ENCODE measurements at regions not wholly inside any gene's neighbourhood (a gene's known extent, or its start where the extent isn't known, plus 50 kb on each side); places are given as distances from the start of the nearest gene placed in this dataset.
"Not testable (repeated sequence)": the region's sequence is repeated elsewhere in the genome, so short reads cannot be mapped to it uniquely, and the experiment has no call there.

GRCh38 chr16:29255957-29256356, 150.6 kb downstream of the NPIPB11 start:
- not testable (repeated sequence) for DNase-seq

GRCh38 chr16:29255496-29255796, 151.1 kb downstream of the NPIPB11 start:
- DNase-seq, result not testable (repeated sequence)

GRCh38 chr16:29254676-29255495, 151.6 kb downstream of the NPIPB11 start:
- no peak for DNase-seq

GRCh38 chr16:29253716-29254590, 152.6 kb downstream of the NPIPB11 start:
- DNase-seq, result not testable (repeated sequence)

- not testable (repeated sequence) for DNase-seq
Measured at GRCh38 chr16:29253066-29253590, 153.4 kb downstream of the NPIPB11 start.

- DNase-seq, result not testable (repeated sequence)
Measured at GRCh38 chr16:29252311-29252710, 154.2 kb downstream of the NPIPB11 start.

GRCh38 chr16:29251571-29252011, 154.9 kb downstream of the NPIPB11 start:
- DNase-seq, result not testable (repeated sequence)

- DNase-seq, result not testable (repeated sequence)
Measured at GRCh38 chr16:29250923-29251434, 155.5 kb downstream of the NPIPB11 start.

GRCh38 chr16:29250469-29250868, 156.0 kb downstream of the NPIPB11 start:
- DNase-seq, result not testable (repeated sequence)

GRCh38 chr16:29248940-29249318, 157.6 kb downstream of the NPIPB11 start:
- not testable (repeated sequence) for DNase-seq

- DNase-seq, result not testable (repeated sequence)
Measured at GRCh38 chr16:29248306-29248939, 158.1 kb downstream of the NPIPB11 start.

GRCh38 chr16:29246091-29246490, 160.4 kb downstream of the NPIPB11 start:
- DNase-seq, result not testable (repeated sequence)

- no peak for DNase-seq
Measured at GRCh38 chr16:29237971-29238370, 168.5 kb downstream of the NPIPB11 start.

GRCh38 chr16:29237495-29237894, 169.0 kb downstream of the NPIPB11 start:
- not testable (repeated sequence) for DNase-seq

GRCh38 chr16:29237023-29237422, 169.5 kb downstream of the NPIPB11 start:
- not testable (repeated sequence) for DNase-seq

- not testable (repeated sequence) for DNase-seq
Measured at GRCh38 chr16:29235836-29236370, 170.6 kb downstream of the NPIPB11 start.

- DNase-seq, result not testable (repeated sequence)
Measured at GRCh38 chr16:29234536-29235275, 171.8 kb downstream of the NPIPB11 start.

- DNase-seq, result not testable (repeated sequence)
Measured at GRCh38 chr16:29233705-29234404, 172.7 kb downstream of the NPIPB11 start.

- DNase-seq, result no peak
Measured at GRCh38 chr16:29232811-29233704, 173.5 kb downstream of the NPIPB11 start.

Measured in midbrain (tissue), 1 donor.